Stomach smooth muscle (tissue), 2 donors: ENCODE measurements at regions not wholly inside any gene's neighbourhood (a gene's known extent, or its start where the extent isn't known, plus 50 kb on each side); places are given as distances from the start of the nearest gene placed in this dataset.

Experiments used
- H3K27ac ChIP-seq: one replicate; pipeline ENCODE4 v1.7.0; 2013; ENCODE audit warnings: mild to moderate bottlenecking, low read length, inconsistent platforms
- H3K27me3 ChIP-seq, 2 donors: one replicate each; pipeline ENCODE4 v1.7.0; 2013; ENCODE audit warnings: low read length in 2 of 2; ENCODE audit not compliant: insufficient read depth in 2 of 2, control insufficient read depth in 1 of 2
- H3K36me3 ChIP-seq, 2 donors: one replicate each; pipeline ENCODE4 v1.7.0; 2013; ENCODE audit warnings: low read length in 2 of 2; ENCODE audit not compliant: control insufficient read depth in 2 of 2, insufficient read depth in 2 of 2
- H3K4me1 ChIP-seq: one replicate; pipeline ENCODE4 v1.7.0; 2013; ENCODE audit warnings: low read length; ENCODE audit not compliant: control insufficient read depth, insufficient read depth
- H3K4me3 ChIP-seq, 2 donors: one replicate each; pipeline ENCODE4 v1.7.0; 2013; ENCODE audit warnings: low read length in 2 of 2
- H3K9ac ChIP-seq, 2 donors: one replicate each; pipeline ENCODE4 v1.7.0; 2013; ENCODE audit warnings: low read length in 2 of 2, mild to moderate bottlenecking in 1 of 2
- H3K9me3 ChIP-seq, 2 donors: one replicate each; pipeline ENCODE4 v1.7.0; 2013; ENCODE audit warnings: low read length in 2 of 2; ENCODE audit not compliant: control insufficient read depth in 2 of 2
- donor health status: healthy.
- donor health status: Pancreatic carcinoma.

DNA sequence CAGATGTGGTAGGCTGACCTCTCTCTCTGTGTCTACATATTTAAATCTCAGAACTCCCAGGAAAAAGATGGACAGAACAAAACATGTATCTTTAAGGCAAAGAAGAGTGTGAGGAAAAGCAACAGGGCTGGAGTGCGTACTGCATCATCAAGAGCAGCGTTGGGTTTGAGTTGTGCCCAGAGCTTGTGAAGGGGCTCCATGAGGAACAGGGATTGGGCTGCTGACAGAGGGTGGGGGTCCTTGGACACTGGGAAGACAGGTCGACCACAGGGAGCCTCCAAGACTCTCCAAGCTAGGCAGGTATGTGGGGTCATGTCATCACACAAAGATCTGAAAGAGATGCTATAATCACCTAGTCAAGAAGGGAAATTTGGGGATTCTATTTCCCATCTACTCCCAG lies 309.9 kb downstream of the IRX1 start:
- Histone ChIP-seq H3K4me3 (no peak overlapping the region), H3K36me3 (no peaks in the 10 kb centered on the region), H3K9me3 (peaks cover 0 to 3% of the 10 kb centered on the region in 2 donors), H3K27ac (no peak overlapping the region), H3K9ac (no peak overlapping the region), H3K27me3 (peaks cover 0 to 2% of the 10 kb centered on the region in 2 donors), H3K4me1 (no peaks in the 10 kb centered on the region)

- H3K9me3 ChIP-seq, result no peaks in the 10 kb centered on the region
- no peak overlapping the region for H3K9ac ChIP-seq
- no peaks in the 10 kb centered on the region for H3K36me3 ChIP-seq
- H3K27me3 ChIP-seq, result no peaks in the 10 kb centered on the region
- H3K4me1 ChIP-seq, result no peaks in the 10 kb centered on the region
- no peak overlapping the region for H3K4me3 ChIP-seq
- no peak overlapping the region for H3K27ac ChIP-seq
Observed at GRCh38 chr5:3911111-3911510, 315.5 kb downstream of the IRX1 start.

- H3K4me3 ChIP-seq, result no peak overlapping the region
- H3K9me3 ChIP-seq, result no peaks in the 10 kb centered on the region
- H3K27me3 ChIP-seq, result no peaks in the 10 kb centered on the region
- H3K9ac ChIP-seq, result no peak overlapping the region
- H3K36me3 ChIP-seq, result no peaks in the 10 kb centered on the region
- no peak overlapping the region for H3K27ac ChIP-seq
- H3K4me1 ChIP-seq, result no peaks in the 10 kb centered on the region
Observed at GRCh38 chr5:3911773-3912172, 316.1 kb downstream of the IRX1 start.

GRCh38 chr5:3912790-3913189 lies 317.2 kb downstream of the IRX1 start:
- H3K27me3 ChIP-seq, result no peaks in the 10 kb centered on the region
- no peak overlapping the region for H3K27ac ChIP-seq
- H3K4me1 ChIP-seq, result no peaks in the 10 kb centered on the region
- H3K4me3 ChIP-seq, result no peak overlapping the region
- H3K9ac ChIP-seq, result no peak overlapping the region
- no peaks in the 10 kb centered on the region for H3K36me3 ChIP-seq
- no peaks in the 10 kb centered on the region for H3K9me3 ChIP-seq

DNA sequence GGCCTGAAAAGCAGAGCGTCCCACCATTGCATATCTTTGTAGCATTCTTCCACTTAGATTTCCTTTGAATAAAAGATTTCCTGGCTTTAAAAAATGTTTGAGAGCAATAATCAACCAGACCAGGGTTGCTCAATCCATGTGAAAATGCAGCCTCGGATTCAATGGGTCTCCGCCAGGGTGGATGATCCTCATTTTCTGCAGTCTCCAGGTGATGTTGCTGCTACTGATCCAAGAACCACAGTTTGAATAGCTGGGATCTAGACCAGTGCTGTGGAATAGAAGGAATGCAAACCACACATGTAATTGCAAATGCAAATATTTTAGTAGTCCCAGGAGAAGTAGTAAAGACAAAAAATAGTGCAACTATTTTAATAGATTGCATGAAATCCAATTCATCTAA lies 317.6 kb downstream of the IRX1 start:
- Histone ChIP-seq H3K4me3 (no peak overlapping the region), H3K27me3 (peaks cover 0 to 2% of the 10 kb centered on the region in 2 donors), H3K27ac (no peak overlapping the region), H3K36me3 (no peaks in the 10 kb centered on the region), H3K9ac (no peak overlapping the region), H3K9me3 (no peaks in the 10 kb centered on the region), H3K4me1 (no peaks in the 10 kb centered on the region)

GRCh38 chr5:3925022-3925421 lies 329.4 kb downstream of the IRX1 start:
- Histone ChIP-seq H3K4me3 (no peak overlapping the region), H3K36me3 (no peaks in the 10 kb centered on the region), H3K27me3 (peaks cover 0 to 3% of the 10 kb centered on the region in 2 donors), H3K4me1 (peaks cover 6% of the 10 kb centered on the region), H3K27ac (no peak overlapping the region), H3K9me3 (no peaks in the 10 kb centered on the region), H3K9ac (no peak overlapping the region)

DNA sequence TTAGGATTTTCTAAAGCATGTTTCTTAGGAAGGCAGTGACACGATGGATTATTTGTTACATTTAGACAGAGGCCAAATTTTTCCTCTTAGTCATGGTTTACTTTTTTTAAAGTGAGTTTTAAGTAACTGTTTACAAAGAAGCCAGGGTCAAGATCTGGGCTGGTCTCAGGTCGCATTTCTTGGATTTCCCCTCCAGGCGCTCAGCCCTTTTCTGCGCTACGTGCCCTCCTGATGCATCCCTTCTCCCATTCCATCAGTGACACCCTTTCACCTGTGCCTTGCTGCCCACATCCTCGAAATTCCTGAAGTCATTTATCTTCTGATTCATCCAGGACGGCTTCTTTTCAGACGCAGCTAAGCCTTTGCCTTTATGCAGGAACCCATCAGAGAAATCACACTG lies 330.3 kb downstream of the IRX1 start:
- peaks cover 6% of the 10 kb centered on the region for H3K4me1 ChIP-seq
- H3K36me3 ChIP-seq, result no peaks in the 10 kb centered on the region
- no peak overlapping the region for H3K9ac ChIP-seq
- H3K4me3 ChIP-seq, result no peak overlapping the region
- no peak overlapping the region for H3K27ac ChIP-seq
- H3K27me3 ChIP-seq, result peaks cover 0 to 3% of the 10 kb centered on the region in 2 donors
- no peaks in the 10 kb centered on the region for H3K9me3 ChIP-seq

- no peaks in the 10 kb centered on the region for H3K27me3 ChIP-seq
- H3K4me1 ChIP-seq, result peaks cover 6% of the 10 kb centered on the region
- no peak overlapping the region for H3K9ac ChIP-seq
- no peaks in the 10 kb centered on the region for H3K36me3 ChIP-seq
- no peak overlapping the region for H3K27ac ChIP-seq
- H3K9me3 ChIP-seq, result no peaks in the 10 kb centered on the region
- no peak overlapping the region for H3K4me3 ChIP-seq
Observed at GRCh38 chr5:3929799-3930198, 334.2 kb downstream of the IRX1 start.

GRCh38 chr5:3931976-3932375 lies 336.3 kb downstream of the IRX1 start:
- no peaks in the 10 kb centered on the region for H3K9me3 ChIP-seq
- H3K4me1 ChIP-seq, result no peaks in the 10 kb centered on the region
- no peak overlapping the region for H3K9ac ChIP-seq
- no peaks in the 10 kb centered on the region for H3K36me3 ChIP-seq
- H3K4me3 ChIP-seq, result no peak overlapping the region
- no peaks in the 10 kb centered on the region for H3K27me3 ChIP-seq
- H3K27ac ChIP-seq, result no peak overlapping the region

GRCh38 chr5:3933536-3933935 lies 337.9 kb downstream of the IRX1 start:
- Histone ChIP-seq H3K36me3 (no peaks in the 10 kb centered on the region), H3K9me3 (no peaks in the 10 kb centered on the region), H3K4me1 (no peaks in the 10 kb centered on the region), H3K27ac (no peak overlapping the region), H3K4me3 (no peak overlapping the region), H3K9ac (no peak overlapping the region), H3K27me3 (no peaks in the 10 kb centered on the region)

GRCh38 chr5:3933966-3934365 lies 338.3 kb downstream of the IRX1 start:
- Histone ChIP-seq H3K27ac (no peak overlapping the region), H3K9ac (no peak overlapping the region), H3K36me3 (no peaks in the 10 kb centered on the region), H3K27me3 (no peaks in the 10 kb centered on the region), H3K4me3 (no peak overlapping the region), H3K4me1 (no peaks in the 10 kb centered on the region), H3K9me3 (no peaks in the 10 kb centered on the region)
